ES-I3 (cell line): ENCODE measurements at regions not wholly inside any gene's neighbourhood (a gene's known extent, or its start where the extent isn't known, plus 50 kb on each side); places are given as distances from the start of the nearest gene placed in this dataset.

Experiments used
- H3K36me3 ChIP-seq: 2 replicates; pipeline ENCODE4 v1.6.1; 2013; ENCODE audit warnings: mild to moderate bottlenecking, low read length, control low read depth, moderate library complexity; ENCODE audit not compliant: insufficient read depth
- H3K4me1 ChIP-seq: 2 replicates; pipeline ENCODE4 v1.6.1; 2013; ENCODE audit warnings: mild to moderate bottlenecking, control low read depth, low read length; ENCODE audit not compliant: insufficient read depth
- H3K9ac ChIP-seq: 2 replicates; pipeline ENCODE4 v1.6.1; 2013; ENCODE audit warnings: low read depth, mild to moderate bottlenecking, low read length, moderate library complexity
- H3K9me3 ChIP-seq: 2 replicates; pipeline ENCODE4 v1.6.1; 2013; ENCODE audit warnings: mild to moderate bottlenecking, low read length, moderate library complexity; ENCODE audit not compliant: control insufficient read depth, insufficient read depth

DNA sequence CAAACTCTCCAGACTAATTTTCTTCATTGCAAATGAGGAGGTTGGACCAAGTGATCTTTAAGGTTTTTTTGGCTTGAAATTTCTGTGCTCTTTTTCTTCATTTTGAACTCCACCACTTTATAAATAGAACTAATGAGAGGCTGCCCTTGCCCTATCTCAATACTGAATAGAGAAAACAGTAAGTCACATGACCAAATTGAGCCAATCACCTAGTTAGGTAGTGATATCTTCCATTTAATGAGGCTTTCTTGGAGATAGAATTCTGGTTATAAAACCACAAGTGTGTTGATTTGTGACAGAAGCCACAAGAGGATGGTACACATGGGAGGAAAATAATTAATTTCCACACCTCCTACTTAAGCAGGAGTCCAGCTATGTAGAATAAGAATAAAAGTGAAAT is 263.4 kb upstream of the SNX7 start:
- H3K4me1 ChIP-seq = no peaks in the 10 kb centered on the region
- no peaks in the 10 kb centered on the region for H3K36me3 ChIP-seq
- H3K9ac ChIP-seq = no peak overlapping the region
- no peaks in the 10 kb centered on the region for H3K9me3 ChIP-seq

DNA sequence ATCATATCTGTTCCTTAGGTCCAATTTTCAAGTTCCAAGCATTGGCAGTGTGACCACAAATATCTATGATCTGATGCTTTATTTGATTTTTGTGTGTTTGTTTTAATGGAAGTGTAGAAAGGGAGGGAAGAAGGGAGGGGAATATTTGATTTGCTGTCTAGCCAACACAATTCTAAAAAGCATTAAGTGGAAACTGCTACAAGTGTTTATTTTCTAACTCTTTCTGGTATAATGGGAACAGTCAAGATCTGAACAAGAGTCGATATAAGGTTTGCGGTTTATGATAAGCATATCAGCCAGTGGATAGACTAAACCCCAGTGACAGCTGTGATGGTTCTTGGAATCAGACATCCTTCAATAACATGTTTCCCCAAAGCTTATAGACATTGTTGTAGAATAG is 267.8 kb upstream of the SNX7 start:
- Histone ChIP-seq H3K36me3 (no peaks in the 10 kb centered on the region), H3K9ac (no peak overlapping the region), H3K4me1 (no peaks in the 10 kb centered on the region), H3K9me3 (no peaks in the 10 kb centered on the region)

DNA sequence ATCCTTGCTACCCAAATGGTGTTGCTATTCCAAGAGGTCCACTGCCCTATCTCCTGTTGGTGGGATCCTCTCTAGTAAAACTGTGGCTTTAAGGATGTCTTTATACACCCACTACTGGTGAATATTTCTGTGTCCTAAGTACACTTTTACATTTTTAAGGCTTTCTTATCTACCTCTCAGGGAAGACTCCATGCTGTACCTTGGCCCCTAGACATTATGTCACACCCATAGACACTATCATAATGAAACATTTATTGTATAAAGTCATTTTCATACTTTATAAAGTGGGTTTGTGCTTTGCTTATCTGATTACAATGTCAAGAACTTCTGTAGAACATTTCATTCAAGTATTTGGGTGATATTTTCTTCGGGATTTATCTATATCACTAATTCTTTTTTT is 270.3 kb upstream of the SNX7 start:
- Histone ChIP-seq H3K4me1 (no peaks in the 10 kb centered on the region), H3K36me3 (no peaks in the 10 kb centered on the region), H3K9ac (no peak overlapping the region)

DNA sequence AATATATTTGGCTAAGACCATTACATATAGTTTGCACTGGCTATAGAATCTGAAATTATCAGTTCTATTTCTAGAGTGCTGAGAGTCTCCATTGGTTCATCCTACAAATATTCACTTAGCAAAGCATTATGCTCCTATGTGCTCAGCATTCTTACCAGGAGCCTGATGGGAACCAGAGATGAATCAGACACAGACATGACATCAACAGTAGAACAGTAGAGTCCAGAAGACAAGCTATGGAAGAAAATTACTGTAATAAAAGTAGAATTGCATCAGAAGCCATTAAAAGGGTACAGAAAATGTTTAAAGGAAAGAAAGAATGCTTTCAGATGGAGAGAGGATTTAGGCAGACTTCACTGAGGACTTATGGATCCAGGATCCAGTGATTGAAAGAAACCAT is 271.7 kb upstream of the SNX7 start:
- H3K4me1 ChIP-seq = no peaks in the 10 kb centered on the region
- no peaks in the 10 kb centered on the region for H3K9me3 ChIP-seq
- no peak overlapping the region for H3K9ac ChIP-seq
- no peaks in the 10 kb centered on the region for H3K36me3 ChIP-seq

More for the DNA sequence above, 270.3 kb upstream of the SNX7 start:
- H3K9me3 ChIP-seq = no peaks in the 10 kb centered on the region

DNA sequence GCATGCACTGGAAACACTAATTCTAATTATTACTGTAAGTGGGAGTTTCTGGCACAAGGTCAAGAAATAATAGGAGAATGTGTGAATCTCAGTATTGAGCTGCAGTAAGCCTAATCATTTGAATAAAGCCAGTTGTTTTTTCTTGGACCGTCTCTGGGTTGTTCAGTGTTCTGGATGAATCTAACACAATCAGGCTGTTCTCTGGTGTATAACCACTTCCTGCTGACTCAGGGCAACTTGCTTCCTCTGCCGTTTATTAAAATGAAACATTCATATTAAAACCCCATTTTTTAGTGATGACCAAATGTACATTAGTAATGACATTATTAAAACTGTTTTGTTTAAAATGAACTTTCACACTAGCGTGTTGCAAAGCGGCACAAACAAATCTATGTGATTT is 273.1 kb upstream of the SNX7 start:
- H3K9me3 ChIP-seq = no peaks in the 10 kb centered on the region
- H3K9ac ChIP-seq = no peak overlapping the region
- no peaks in the 10 kb centered on the region for H3K36me3 ChIP-seq
- no peaks in the 10 kb centered on the region for H3K4me1 ChIP-seq

DNA sequence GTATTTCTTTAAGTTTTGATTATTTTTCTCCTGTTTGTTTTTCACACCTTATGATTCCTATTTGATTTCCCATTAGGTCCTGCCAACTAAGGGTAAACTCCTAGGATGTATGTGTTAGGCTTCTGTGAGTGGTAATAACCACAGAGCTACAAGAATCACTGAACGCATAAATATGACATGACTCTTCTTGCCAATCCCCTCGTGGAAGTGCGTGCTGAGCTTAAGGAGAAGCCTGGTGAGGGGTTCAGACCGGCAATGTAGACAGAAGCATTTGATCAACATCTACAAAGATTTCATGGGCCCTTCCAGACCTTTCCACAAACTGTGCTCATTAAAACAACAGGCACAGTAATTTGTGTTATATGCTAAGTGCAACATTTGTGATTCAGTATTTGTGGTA is 273.8 kb upstream of the SNX7 start:
- H3K4me1 ChIP-seq = no peaks in the 10 kb centered on the region
- no peaks in the 10 kb centered on the region for H3K9me3 ChIP-seq
- H3K9ac ChIP-seq = no peak overlapping the region
- H3K36me3 ChIP-seq = no peaks in the 10 kb centered on the region

DNA sequence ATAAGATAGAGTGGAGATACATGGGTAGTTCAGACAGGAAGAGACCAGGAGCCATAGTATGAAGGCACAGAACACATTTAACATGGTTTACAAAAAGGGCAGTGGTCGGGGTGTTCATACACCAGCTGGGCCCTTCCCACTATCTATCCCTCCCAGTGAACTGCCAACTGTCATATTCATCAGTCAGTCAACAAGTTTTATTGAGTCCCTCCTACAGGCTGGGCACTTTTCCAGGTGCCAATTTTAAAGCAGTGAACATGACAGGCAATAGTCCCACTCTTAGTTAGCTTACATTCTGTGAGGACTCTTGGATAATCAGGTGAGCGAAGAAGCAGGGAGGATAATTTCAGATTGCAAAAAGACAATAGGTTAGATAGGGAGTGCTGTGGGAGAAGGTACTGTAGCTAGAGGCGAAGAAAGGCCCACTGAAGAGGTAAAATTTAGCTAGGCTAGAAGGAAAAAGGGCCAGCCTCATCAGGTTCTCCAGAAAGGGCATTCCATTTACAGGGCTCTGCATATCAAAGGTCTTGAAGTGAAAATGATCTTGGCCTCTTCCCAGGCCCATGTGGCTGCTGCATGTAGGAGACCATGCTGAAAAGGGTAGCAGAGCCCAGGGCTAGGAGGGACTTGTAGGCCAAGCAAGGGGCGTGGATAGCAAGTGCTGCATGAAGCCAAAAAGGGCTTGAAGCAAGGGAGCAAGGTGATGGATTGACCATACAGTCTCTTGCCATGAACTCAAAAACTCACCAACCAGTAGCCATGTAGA is 274.7 kb upstream of the SNX7 start:
- Histone ChIP-seq H3K9ac (no peak overlapping the region), H3K4me1 (no peaks in the 10 kb centered on the region), H3K9me3 (no peaks in the 10 kb centered on the region), H3K36me3 (no peaks in the 10 kb centered on the region)

DNA sequence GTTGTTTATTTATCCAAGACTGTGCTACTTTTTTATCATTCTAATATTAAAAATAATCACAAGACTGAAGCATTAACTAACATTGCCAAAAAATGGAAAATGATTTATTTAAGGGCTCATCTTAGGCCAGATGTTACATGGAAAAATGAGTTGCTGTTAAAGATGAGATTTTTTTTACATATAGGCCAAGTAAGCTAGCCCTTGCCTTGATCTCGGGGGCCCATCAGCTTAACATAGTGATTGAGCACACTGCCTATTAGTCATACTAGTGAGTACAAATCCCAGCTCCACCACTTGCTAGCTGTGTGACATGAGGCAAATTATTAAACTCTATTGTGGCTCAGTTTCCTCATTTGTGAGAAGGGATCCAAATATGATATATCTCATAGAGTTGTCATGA is 275.9 kb upstream of the SNX7 start:
- Histone ChIP-seq H3K9me3 (no peaks in the 10 kb centered on the region), H3K36me3 (no peaks in the 10 kb centered on the region), H3K4me1 (no peaks in the 10 kb centered on the region), H3K9ac (no peak overlapping the region)

DNA sequence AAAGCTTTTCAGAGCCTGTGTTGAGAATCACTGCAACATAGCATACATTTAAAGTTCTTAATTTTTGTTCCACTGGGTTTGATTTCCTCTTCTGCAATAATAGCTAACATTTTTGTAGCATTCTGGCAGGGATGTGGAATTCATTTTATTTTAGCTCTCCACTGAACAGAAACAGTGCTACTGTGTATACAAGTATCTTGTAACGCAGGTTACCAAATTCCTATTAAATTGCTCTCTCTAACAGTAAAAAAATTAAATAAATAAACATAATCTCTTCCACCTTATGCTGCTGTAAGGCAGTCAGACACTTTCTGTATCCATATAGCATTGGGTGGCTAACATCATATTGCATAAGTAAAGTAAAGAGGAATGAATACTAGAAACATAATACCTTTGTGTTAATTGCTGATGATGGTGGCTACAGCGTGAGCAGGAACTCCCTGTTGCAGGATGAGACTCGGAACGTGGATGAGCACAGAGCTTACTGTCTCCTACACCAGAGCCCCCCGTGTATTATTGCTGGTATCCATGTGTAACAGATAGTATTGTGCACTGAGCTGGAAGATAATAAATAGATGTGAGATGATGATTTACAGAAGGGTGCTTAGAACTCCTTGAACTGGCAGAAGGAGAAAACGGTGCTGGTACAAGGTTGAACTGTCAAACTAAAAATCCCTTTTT is 276.9 kb upstream of the SNX7 start:
- Histone ChIP-seq H3K4me1 (no peaks in the 10 kb centered on the region), H3K36me3 (no peaks in the 10 kb centered on the region), H3K9ac (no peak overlapping the region), H3K9me3 (no peaks in the 10 kb centered on the region)

DNA sequence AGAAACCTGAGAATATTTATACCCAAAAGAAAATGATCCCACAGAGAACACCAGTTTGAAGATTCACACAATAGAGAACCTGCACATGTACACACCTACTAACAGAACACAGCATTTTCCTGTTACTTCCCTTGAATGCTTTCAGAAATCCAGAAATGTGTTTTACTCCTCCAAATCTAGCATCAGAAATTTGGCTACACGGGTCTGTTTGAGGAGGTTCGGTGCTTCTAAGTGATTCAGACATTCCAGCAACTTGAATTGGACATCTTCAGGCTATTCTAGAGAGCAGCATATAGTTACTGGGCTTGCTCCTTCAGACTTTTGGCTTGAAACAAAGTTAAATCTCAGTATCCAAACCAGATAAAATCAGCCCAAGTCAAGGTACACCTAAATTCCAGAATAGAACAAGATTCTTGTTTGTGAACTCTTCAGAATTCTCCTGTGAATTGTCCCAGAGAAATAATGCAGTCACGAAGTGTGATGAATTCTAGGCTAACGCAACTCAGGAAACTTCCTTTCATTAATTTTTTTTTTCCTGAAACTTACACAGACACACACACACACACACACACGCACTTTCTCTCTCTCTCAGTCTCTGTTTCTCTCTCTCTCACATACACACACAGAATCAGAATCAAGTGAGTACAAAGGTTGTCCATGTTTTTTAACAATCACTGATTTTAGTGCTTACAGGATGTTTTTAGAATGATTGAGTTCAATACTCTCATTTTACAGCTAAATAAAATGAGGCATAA is 278.4 kb upstream of the SNX7 start:
- Histone ChIP-seq H3K36me3 (no peaks in the 10 kb centered on the region), H3K4me1 (no peaks in the 10 kb centered on the region), H3K9me3 (no peaks in the 10 kb centered on the region), H3K9ac (no peak overlapping the region)

DNA sequence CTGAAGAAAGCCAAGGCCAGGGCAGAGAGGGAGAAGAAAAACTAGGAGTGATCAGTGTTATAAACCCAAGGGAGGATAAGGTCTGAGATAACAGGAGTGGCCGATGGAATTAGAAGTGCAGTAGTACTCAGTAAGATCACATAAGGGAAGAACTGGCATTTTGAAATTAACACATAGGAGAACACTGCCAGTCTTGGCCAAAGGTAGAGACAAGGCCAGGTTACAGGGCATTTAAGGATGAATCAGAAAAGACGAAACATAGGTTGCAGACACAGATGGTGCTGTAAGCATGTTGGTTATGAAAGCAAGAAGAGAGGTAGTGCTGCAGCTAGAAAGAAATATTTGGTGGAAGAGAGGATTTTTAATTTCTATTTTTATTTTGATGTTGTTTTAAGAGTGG is 278.9 kb upstream of the SNX7 start:
- Histone ChIP-seq H3K36me3 (no peaks in the 10 kb centered on the region), H3K4me1 (no peaks in the 10 kb centered on the region), H3K9ac (no peak overlapping the region), H3K9me3 (no peaks in the 10 kb centered on the region)

DNA sequence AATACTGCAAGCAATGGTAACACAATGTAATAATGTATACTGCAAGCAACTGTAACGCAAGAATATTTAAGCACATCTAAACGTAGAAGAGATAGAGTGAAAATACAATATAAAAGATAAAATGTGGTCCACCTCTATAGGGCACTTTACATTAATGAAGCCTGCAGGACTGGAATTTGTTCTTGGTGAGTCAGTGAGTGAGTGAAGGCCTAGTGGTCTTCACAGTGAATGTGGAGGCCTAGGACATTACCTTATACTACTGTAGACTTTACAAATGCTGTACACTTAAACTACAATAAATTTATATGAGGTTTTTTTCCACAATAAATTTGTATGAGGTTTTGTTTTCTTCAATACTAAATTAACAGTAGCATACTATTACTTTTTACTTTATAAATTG is 287.4 kb upstream of the SNX7 start:
- Histone ChIP-seq H3K9ac (no peak overlapping the region), H3K9me3 (no peaks in the 10 kb centered on the region), H3K36me3 (no peaks in the 10 kb centered on the region), H3K4me1 (0 out of 2 replicates have a peak, but pooled peaks cover 3% of the 10 kb centered on the region)

DNA sequence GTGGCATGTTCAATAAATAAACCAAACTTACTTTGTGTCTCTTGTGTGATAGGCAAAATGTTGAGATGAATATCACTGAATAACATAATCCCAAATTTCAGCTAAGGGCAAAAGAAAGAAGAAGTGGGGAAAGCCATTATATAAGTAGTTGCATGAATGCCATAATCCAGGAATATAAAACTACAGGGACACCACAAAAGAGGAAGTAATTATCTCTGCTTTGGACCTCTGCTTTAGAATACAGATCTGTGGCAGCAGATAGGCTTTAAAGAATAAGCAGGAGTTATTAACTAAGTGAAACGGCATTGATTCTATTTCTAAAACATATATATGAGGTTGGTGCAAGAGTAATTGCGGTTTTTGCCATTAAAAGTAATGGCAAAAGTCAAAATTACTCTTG is 288.5 kb upstream of the SNX7 start:
- no peaks in the 10 kb centered on the region for H3K9me3 ChIP-seq
- H3K36me3 ChIP-seq = no peaks in the 10 kb centered on the region
- H3K9ac ChIP-seq = no peak overlapping the region
- H3K4me1 ChIP-seq = 0 out of 2 replicates have a peak, but pooled peaks cover 3% of the 10 kb centered on the region

DNA sequence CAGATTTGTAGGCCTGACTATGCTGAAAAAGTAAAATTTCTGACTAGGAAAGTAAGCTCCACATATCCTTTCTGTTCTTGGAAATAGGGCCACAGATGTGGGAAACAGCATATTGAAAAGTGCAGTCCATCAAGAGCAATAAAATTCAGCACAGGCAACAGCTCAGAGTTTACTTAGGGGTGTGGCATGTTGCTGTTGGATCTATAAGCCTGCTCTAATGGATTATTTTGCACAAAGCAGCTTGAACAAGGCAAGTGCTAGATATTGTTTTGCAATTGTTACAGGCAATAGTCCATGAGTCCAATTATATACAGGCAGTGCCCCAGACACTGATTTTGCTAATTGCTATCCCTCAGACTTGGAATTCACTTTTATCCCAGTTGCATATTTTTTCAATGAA is 289.8 kb upstream of the SNX7 start:
- Histone ChIP-seq H3K9ac (no peak overlapping the region), H3K9me3 (no peaks in the 10 kb centered on the region), H3K4me1 (0 out of 2 replicates have a peak, but pooled peaks cover 3% of the 10 kb centered on the region), H3K36me3 (no peaks in the 10 kb centered on the region)

DNA sequence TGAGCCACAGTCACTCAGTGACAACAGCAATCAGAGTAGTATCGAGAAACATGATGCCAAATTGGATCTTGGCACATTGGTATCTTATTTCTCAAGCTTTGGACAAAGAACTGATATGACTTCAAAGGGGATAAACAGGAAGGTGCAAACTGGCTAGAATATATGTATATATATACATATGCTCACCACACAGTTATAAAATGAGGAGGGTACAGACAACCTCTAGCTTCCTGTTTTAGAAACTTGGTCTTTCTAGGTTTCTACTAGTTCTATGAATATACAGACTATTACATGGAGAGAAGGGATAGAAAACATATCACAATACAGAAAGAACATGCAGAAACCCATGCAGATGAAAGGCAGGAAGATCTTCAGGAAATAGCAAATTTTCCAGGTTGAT is 292.1 kb upstream of the SNX7 start:
- H3K4me1 ChIP-seq = 0 out of 2 replicates have a peak, but pooled peaks cover 3% of the 10 kb centered on the region
- H3K36me3 ChIP-seq = no peaks in the 10 kb centered on the region
- no peaks in the 10 kb centered on the region; the same call in 1 of the 2 replicates for H3K9me3 ChIP-seq
- H3K9ac ChIP-seq = no peak overlapping the region
